TTC549 (cell line): ENCODE measurements at regions not wholly inside any gene's neighbourhood (a gene's known extent, or its start where the extent isn't known, plus 50 kb on each side); places are given as distances from the start of the nearest gene placed in this dataset.
A peak's percentile ranks its signal among the peaks of the same experiment; 100 is the strongest.
"Not testable (repeated sequence)": the region's sequence is repeated elsewhere in the genome, so short reads cannot be mapped to it uniquely, and the experiment has no call there.

ENCODE experiments used
- FAIRE-seq: peaks from 2 replicates; lab custom pipeline; 2012; peaks lifted over from hg19 to GRCh38; lab: Jason Lieb, UNC

DNA sequence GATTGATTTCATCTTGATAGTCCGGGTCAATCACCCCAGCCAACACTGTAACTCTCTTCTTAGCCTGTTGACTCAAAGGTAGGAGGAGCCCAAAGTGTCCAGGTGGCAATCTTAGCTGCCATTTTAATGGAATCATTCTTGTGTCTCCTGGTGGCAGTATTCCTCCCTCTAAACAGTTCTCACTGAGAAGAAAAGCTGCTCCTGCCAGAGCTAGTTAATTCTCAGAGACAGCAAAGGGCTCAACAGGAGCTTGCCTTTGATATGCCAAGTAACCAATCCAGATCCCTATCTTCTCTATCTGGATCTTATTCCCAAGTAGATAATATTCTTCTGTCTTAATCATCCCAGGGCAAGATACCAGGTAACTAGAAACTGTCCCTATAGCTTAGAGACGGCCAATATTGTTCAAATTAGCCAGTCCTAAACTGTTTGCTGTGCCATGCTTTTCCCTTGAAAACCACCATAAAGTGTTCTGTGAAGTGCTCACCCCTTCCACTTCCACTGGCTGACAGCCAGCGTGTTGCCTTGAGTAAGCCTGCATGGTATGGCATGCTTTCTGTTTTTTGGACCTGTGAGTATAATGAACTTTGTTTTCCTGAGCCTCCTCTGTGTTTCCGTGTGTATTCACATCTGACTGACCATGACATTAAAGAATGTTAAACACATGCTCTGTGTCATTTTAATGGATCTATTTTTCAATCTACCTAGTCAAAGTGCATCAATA, 463.7 kb upstream of the SLITRK5 start:
- FAIRE-seq: no peak

- no peak for FAIRE-seq
Observed at GRCh38 chr13:87208636-87209035, 462.5 kb upstream of the SLITRK5 start.

DNA sequence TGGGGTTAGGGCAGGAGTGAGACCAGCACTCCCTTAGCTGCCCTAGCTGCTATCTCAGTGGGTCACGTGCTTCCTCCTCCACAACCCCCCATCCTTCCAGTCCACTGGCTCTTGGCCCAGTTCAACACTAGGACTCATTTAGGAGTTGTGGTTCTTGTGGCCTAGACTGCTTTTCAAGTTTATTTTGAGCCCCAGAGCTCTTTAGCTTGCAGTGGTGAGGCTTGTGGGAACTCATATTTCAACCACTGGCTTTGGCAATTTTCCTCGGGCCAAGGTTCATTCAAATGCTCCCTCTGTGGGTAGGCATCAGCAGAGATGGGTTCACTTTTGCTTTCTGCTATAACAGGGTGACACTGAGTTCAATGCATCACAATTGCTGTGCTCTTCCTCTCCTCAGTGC, 436.2 kb upstream of the SLITRK5 start:
- FAIRE-seq: no peak

GRCh38 chr13:87235621-87236020, 435.6 kb upstream of the SLITRK5 start:
- FAIRE-seq: no peak

DNA sequence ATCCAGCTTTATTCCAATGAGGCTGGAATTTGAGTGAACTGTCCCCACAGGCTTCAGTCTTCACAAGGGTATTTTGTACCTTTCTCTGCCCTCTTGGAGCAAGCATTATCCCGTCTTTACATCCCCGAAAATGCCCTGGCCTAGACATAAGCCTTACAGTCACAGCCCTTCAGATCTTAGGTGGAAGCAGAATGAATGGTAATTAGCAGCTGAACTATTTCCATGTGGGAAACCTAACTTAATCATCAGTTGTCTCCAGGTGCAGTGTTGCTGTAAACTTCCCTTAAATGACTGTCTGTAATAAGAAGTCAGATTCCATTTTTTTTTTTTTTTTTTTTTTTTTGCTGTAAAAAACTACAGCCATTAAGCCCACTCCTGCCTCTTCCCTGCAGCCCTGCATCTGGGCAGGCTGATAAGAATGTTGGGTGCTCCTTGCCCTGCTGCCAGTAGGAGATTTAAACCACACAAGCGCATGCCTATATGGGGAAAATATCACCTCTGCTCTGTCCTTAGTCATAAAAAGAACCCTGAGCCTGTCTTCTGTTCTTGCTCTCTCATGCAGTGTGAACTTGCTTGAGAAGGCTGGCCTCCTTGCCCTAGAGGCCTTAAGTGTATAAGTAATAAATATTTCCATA, 426.8 kb upstream of the SLITRK5 start:
- no peak for FAIRE-seq

DNA sequence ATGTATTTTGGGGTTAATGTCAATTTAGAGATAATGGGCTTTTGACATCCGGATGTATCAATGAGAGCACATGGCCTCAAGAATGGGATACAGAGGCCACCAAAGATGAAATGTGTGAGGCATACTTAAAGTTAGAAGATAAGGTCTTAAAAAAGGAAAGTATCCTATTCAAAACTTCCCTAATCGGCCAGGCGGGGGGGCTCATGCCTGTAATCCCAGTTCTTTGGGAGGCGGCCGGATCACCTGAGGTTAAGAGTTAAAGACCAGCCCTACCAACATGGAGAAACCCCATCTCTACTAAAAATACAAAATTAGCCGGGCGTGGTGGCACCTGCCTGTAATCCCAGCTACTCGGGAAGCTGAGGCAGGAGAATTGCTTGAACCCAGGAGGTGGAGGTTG, 421.3 kb upstream of the SLITRK5 start:
- FAIRE-seq: not testable (repeated sequence)

GRCh38 chr13:87255394-87255793, 415.8 kb upstream of the SLITRK5 start:
- no peak for FAIRE-seq

DNA sequence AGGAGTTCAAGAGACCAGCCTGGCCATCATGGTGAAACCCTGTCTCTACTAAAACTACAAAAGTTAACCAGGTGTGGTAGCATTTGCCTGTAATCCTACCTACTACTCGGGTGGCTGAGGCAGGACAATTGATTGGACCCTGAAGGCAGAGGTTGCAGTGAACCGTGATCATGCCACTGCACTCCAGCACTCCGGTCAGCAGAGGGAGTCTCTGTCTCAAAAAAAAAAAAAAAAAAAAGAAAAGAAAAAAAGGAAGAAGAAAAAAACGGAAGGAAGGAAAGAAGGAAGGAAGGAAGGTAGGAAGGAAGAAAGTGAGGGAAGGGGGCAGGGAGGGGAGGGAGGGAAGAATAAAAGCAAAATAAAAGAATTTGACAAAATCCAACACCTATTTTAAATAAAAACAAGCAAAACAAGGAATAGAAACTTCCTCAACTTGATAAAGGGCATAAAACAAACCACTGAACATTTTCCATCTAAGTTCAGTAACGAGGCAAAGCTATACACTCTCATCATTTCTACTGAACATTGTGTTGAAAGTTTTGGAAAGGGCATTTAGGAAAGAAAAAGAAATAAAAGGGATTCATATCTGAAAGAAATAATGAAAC, 411.6 kb upstream of the SLITRK5 start:
- no peak for FAIRE-seq

DNA sequence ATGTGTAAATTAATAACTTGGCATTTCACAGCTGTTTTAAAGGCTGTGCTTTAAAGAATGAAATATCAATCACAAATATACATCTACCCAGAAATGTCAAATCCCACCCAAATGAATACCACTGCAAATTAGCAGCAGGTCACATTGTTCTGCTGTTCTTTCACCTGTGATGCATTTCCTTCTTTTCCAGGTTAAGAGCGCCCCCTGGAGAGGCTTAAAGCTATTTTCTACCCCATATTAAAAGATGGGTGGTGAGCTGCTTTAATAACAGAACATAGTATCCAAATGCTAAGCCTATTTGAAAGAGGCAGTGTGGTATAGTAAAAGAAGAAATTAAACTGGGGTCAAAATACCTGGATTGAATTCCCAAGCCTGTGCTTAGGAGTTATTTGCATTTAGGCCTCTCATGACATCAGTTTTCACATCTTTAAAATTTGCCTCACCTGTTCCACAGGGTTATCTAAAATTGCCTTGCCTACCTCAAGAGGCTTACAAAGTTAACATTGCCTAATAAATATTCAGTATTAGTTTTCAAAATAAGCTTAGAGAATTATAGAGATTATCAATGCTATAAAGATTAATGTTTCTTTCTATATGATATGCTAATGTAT, 396.9 kb upstream of the SLITRK5 start:
- no peak for FAIRE-seq

DNA sequence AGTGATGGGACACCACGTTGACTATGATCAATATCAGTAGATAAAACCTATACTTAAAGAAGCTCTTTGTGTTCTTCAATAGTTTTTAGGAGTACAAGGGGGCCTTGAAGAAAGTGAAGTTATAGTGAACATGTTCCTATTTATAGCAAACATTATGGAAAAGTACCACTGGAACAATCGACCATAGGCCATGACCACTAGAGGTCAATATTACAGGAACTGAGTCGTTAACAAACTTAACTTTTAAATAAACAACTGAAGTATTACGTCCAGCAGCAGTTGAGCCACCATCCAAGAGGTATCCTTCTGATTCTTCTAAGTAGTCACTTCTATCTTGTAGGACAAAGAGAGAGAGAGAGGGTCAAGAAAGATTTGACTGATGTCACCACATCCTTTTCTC, 391.0 kb upstream of the SLITRK5 start:
- no peak for FAIRE-seq

- FAIRE-seq: no peak
Observed at GRCh38 chr13:87287721-87288120, 383.4 kb upstream of the SLITRK5 start.

DNA sequence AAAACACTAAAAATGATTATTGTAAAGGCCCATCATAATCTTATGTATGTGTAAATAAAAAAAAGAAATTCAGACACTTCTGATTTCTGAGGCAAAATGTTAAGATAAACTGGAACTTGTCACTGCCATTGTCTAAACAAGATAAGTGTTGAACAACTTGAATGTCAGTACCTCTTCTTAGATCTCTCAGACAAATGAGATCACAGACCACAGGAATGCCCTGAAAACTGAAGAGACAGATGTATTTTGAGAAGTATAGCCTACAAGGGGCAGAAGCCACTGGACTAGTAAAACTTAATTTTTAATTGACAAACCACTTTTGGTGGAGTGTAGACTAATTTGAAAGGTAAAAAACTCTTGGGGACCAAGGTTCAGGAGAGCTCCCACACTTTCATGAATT, 375.5 kb upstream of the SLITRK5 start:
- FAIRE-seq: no peak

GRCh38 chr13:87302034-87302433, 369.1 kb upstream of the SLITRK5 start:
- no peak for FAIRE-seq

- no peak for FAIRE-seq
Observed at GRCh38 chr13:87302931-87303330, 368.2 kb upstream of the SLITRK5 start.

DNA sequence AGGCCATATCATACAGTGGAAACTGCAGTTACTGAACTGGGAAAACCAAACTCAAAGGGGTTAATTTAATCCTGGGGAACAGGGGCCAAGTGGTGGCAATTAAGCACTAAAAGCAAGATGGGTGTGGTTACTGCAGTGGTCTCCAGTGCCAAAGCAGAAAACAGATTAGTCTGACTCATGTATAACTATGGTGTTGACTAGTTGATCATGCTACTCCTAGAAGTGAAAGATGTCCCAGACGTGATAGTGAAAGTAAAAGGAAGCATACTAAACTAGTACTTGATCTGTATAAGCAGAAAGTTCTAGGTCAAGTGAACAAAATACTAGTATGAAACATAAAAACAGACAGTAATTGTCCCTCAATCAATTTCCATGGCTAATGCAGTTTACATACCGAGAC, 360.0 kb upstream of the SLITRK5 start:
- FAIRE-seq: no peak

- no peak for FAIRE-seq
Observed at GRCh38 chr13:87314822-87315221, 356.3 kb upstream of the SLITRK5 start.

DNA sequence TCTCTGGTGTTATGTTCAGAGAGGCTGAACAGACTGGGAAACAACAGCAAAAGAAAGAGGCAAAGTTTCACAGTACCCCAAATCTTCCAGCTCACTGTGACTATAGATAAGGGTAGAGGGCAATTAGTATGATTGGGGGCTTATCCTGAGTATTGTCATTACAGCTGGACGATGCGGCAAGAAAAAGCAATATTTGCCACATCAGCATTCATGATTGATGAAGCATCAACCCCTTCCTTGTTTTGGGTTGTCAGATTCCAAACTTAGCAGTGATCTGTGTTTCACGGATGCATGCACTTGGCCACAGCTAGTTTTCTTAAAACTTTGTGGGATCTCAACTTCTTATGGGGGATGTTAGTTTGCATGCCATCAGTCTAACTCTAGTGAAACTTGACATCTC, 348.8 kb upstream of the SLITRK5 start:
- FAIRE-seq: no peak

DNA sequence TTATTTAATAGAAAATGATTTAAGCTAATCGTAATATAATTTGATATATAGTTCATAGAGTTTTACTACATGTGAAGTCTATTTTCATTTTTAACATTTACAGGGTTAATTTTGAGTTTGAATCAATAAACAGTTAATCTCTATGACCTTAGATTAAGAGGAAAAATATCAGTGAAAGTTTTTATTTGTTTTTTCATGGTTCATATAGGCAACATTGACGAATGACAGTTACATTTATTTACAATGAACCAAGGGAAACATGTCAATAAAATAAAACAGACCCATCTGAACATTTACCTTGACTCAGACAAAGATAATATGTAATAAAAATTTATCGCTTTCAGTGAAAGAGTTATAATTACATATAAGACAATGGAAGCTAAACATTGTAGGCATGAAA, 346.6 kb upstream of the SLITRK5 start:
- peak; percentile 31 for FAIRE-seq

DNA sequence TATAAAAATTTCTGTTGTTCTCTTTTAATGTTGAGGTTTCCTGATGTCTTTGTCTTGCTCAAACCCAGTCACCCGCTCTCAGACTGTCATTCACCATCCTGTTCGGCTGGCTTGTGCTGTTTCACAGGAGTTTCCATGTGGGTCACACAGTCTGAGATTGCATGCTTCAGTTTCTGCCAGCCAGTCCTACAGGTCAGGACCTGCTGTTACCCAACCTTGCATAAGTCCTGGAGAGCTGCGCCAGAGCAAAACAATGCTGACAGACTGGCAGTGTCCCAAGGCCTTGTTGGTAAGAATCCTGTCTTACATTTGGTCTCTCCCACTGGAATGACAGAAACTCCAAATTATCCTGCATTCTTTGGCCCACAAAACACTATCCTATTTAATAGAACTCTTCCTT, 340.0 kb upstream of the SLITRK5 start:
- FAIRE-seq: no peak

DNA sequence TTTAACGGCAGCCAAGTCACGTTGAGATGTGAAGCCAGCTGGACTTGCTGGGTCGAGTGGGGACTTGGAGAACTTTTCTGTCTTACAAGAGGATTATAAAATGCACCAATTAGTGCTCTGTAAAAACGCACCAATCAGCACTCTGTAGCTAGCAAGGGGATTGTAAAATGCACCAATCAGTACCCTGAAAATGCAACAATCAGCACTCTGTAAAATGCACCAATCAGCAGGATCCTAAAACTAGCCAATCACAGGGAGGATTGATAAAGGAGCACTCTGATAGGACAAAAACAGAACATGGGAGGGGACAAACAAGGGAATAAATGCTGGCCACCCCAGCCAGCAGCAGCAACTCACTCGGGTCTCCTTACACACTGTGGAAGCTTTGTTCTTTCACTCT, 337.6 kb upstream of the SLITRK5 start:
- no peak for FAIRE-seq

GRCh38 chr13:87334176-87334575, 337.0 kb upstream of the SLITRK5 start:
- FAIRE-seq: no peak

GRCh38 chr13:87336346-87336889, 334.8 kb upstream of the SLITRK5 start:
- FAIRE-seq: not testable (repeated sequence)

DNA sequence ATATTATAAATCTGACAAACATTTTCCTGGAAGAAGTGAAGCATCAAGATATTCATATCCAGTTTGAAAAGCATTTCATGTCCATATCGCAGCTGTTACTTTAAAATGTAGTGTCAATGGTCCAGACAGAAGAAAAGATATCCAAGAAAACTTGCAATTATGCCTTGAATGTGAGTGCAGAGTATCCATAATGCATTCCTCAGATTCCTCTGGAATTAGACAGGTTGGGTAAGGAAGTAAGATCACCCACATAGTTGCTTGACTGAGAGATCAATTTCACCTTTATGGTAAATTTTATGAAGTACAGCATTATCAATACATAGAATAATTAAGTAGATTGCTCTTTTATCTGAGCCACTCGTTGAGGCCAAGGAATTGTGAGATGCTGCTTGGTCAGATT, 327.0 kb upstream of the SLITRK5 start:
- FAIRE-seq: no peak
